TTC549 (cell line): ENCODE measurements at regions not wholly inside any gene's neighbourhood (a gene's known extent, or its start where the extent isn't known, plus 50 kb on each side); places are given as distances from the start of the nearest gene placed in this dataset.
A peak's percentile ranks its signal among the peaks of the same experiment; 100 is the strongest.
"Not testable (repeated sequence)": the region's sequence is repeated elsewhere in the genome, so short reads cannot be mapped to it uniquely, and the experiment has no call there.

Experiments used
- FAIRE-seq: peaks from 2 replicates; lab custom pipeline; 2012; peaks lifted over from hg19 to GRCh38; lab: Jason Lieb, UNC

DNA sequence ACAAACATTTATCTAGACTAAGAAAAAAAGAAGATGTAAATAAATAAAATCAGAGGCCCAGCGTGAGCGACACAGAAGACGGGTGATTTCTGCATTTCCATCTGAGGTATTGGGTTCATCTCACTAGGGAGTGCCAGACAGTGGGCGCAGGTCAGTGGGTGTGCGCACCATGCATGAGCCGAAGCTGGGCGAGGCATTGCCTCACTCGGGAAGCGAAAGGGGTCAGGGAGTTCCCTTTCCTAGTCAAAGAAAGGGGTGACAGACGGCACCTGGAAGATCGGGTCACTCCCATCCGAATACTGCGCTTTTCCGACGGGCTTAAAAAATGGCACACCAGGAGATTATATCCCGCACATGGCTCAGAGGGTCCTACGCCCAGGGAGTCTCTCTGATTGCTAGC is 79.5 kb upstream of the ABCD2 start:
- not testable (repeated sequence) for FAIRE-seq

DNA sequence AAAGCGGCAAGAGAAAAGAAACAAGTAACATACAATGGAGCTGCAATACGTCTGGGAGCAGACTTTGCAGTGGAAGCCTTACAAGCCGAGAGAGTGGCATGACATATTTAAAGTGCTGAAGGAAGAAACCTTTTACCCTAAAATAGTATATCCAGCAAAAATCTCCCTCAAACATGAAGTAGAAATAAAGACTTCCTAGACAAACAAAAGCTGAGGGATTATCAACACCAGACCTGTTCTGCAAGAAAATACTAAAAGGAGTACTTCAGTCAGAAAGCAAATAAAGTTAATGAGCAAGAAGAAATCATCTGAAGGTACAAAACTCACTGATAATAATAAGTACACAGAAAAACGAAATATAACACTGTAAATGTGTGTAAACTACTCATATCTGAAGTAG is 77.5 kb upstream of the ABCD2 start:
- no peak for FAIRE-seq

DNA sequence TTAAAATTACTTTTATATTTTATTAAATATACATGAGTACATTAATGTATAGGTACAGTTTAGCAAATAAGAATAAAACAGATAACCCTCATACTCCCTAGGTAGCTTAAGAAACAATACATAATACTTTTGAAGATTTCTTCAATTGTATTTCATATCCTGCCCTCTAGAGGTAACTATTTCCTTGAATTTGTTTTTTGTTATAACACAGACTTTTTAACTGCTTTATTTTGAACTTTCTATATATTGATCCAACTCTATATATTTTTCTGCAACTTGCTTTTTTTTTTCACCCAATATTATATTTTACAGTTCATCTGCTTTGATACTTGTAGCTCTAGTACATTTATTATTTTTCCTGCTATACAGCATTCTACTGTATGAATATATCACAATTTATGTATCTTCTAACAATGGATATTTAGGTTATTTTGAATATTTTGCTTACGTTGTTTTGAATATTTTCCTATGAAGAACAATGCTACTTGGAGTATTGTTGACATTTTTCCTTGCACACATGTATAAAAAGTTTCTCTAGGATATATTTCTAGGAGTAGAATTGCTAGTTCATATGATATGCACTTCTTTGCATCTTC is 72.8 kb upstream of the ABCD2 start:
- FAIRE-seq: peak; percentile 89

DNA sequence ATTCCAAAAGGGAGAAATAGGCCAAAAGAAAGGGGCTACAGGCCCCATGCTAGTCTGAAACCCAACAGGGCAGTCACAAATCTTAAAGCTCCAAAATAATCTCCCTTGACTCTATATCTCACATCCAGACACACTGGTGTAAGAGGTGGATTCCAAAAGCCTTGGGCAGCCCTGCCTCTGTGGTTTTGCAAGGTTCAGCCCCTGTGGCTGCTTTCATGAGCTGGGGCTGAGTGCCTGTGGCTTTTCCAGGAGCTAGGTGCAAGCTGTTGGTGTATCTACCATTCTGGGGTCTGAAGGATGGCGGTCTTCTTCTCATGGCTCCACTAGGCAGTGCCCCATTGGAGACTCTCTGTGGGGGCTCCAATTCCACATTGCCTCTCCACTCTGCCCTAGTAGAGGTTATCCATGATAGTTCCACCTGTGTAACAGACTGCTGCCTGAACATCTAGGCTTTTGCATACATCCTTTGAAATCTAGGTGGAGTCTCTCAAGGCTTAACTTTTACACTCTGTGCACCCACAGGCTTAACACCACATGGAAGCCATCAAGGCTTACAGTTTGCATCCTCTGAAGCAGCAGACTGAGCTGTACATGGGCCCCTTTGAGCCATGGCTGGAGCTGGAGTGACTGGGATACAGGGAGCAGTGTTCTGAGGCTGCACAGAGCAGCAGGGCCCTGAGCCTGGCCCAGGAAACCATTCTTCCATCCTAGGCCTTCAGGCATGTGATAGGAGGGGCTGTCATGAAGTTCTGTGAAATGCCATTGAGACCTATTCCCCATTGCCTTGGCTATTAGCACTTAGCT is 66.5 kb upstream of the ABCD2 start:
- FAIRE-seq: no peak

DNA sequence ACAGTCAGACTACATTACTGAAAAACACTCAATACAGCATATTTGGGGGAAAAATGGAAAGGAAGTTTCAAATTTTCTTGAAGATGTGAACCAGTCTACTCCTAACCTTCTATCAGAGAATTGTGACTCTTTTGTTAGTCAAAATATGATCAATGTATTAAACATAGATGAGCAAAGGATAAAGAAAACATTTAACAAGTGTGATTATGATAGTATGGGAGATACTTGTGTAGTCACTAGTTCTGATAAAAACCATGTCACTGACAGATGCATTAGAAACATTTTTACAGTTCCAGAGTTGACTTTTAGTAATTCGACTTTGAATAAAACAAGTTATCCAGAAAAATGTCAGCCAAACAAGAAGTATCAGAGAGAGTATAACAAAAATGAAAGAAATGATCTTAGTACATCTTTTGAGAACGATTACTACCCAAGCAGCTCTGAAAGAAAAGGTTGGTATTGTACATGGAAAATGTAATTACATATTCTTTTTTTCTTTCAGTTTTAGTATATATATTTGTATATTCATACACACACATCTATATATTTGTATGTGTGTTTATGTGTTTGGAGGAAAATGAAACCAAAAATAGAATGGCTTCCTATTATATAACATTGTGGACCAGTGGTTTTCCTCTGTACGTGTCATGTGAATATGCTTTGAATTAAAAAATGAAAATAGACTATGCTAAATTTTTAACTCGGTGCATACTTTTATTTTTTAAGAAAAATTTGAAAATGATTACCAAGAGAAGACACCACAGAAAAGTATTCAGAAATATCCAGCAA is 63.3 kb upstream of the ABCD2 start:
- FAIRE-seq: no peak

DNA sequence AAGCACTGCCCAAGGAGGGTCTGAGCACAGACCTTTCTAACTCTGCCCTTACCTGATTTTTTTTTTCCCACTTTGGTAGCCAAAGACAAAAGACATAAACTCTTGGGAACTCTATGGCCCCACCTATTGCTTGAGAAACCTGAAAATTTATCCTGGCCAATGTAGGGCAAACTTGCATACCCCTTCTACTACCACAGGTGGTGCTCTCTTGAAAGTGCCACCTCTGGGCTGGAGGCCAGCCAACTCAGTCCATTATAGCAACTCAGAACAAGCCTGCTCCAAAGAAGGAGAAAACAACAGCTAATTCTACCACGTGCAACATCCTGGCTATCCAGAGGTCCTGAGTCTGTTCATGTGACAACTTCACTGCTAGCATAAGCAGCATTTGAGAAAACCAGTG is 55.7 kb upstream of the ABCD2 start:
- FAIRE-seq: no peak

DNA sequence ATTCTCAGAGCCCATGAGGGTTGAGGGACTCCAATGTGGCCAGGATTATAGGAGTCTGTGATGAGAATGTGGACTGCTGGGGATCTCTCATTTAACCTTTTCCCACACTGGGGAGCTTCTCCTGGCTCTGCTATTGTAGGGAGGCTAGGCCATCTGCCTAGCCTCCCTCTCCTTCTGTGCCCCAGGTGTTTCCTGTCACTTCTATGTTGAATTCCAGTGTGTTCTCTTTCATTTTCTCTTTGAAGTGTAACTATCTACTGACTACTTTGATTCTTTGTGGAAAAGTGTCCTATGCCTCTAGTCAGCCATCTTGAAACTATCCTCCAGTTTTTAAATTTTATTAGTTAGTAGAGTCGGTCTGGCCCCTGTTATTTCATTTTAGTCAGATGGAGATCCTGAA is 53.4 kb upstream of the ABCD2 start:
- FAIRE-seq: no peak

DNA sequence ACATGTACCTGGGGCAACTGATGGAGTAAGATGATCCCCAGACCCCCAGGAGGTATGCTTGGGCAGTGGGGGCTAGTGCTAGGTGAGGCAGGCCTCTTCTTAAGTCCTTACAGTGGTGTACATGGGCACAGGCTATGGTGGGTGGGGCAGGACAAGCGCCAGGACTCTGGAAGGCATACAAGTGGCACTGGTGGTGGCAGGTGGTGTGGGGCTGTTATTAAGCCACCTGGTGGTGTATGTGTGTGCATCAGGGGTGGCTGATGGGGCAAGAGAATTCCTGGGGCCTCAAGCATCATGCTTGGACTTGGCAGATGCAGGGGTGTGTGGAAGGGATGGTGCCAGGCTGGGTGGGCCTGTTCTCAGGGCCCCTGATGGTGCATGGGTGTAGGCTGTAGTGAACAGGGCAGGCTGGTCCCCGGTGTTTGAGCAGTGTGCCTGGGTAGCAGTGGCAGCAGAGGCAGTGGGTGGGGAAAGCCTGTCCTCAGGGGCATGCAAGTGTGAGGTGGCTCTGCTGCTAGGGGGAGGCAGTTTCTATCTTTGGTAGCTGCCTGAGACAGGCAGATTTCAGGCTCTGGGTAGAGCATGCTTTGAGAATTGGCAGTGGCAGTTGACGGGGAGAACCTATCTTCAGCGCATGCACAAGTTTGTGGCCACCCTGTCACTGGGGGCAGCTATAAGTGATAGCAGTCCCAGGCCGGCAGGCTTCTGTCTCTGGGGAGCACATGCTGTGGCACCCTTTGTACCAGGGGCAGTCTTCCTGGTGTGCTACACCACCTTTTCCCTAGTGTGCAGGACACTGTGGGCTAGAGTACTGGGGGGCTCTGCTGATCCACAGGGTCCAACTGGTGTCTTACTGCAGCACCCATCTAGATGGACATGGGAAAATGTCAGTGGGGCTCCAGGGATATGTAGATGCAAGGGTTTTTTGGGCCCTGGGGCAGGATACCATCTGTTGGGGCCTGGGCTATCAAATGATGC is 52.6 kb upstream of the ABCD2 start:
- FAIRE-seq: no peak

DNA sequence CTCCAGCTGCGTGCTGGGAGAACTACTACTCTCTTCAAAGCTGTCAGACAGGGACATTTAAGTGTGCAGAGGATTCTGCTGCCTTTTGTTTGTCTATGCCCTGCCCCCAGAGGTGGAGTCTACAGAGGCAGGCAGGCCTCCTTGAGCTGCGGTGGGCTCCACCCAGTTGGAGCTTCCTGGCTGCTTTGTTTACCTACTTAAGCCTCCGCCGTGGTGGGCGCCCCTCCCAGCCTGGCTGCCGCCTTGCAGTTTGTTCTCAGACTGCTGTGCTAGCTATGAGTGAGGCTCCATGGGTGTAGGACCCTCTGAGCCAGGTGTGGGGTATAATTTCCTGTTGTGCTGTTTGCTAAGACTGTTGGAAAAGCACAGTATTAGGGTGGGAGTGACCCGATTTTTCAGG is 49.9 kb upstream of the ABCD2 start:
- FAIRE-seq: not testable (repeated sequence)
